ENCODE measurements at regions not wholly inside any gene's neighbourhood (a gene's known extent, or its start where the extent isn't known, plus 50 kb on each side); places are given as distances from the start of the nearest gene placed in this dataset.

DNA sequence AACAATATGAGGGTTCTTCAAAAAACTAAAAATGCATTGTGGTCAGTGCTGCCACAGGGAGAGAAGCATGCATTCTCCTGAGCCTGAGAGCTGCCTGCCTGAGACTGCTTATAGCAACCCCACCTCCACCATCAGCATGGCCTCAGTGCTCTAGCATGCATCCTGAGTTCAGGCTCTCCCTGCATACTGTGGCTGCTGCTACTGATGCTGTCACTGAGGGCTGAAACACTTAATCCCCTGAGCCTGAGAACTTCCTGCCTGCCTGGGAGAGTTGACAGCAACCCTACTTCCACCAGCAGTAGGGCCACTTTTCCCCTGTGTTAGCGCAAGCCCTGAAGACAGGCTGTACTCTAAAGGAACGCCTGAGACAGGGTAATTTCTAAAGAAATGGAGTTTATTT is 206.0 kb downstream of the FBXO4 start:
- TF ChIP-seq, protein P1, sequence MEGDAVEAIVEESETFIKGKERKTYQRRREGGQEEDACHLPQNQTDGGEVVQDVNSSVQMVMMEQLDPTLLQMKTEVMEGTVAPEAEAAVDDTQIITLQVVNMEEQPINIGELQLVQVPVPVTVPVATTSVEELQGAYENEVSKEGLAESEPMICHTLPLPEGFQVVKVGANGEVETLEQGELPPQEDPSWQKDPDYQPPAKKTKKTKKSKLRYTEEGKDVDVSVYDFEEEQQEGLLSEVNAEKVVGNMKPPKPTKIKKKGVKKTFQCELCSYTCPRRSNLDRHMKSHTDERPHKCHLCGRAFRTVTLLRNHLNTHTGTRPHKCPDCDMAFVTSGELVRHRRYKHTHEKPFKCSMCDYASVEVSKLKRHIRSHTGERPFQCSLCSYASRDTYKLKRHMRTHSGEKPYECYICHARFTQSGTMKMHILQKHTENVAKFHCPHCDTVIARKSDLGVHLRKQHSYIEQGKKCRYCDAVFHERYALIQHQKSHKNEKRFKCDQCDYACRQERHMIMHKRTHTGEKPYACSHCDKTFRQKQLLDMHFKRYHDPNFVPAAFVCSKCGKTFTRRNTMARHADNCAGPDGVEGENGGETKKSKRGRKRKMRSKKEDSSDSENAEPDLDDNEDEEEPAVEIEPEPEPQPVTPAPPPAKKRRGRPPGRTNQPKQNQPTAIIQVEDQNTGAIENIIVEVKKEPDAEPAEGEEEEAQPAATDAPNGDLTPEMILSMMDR (conservative IDR thresholded peaks at IDR 0.05; ENCODE audit: low read depth, low read length), result no peak
- no peak for TF ChIP-seq EZH2phosphoT487 (IDR thresholded peaks at IDR 0.05; ENCODE audit: borderline replicate concordance, low read length)
